Activated CD8-positive, alpha-beta memory T cell treated with anti-CD3 and anti-CD28 coated beads for 1 hour (primary cell): ENCODE measurements at regions not wholly inside any gene's neighbourhood (a gene's known extent, or its start where the extent isn't known, plus 50 kb on each side); places are given as distances from the start of the nearest gene placed in this dataset.

ENCODE experiments used
- DNase-seq, 2 donors: peaks; one replicate each; pipeline ENCODE4 v3.0.0-alpha.2; 2020; ENCODE audit warnings: low read depth in 1 of 2; ENCODE audit errors: extremely low read depth in 1 of 2

DNA sequence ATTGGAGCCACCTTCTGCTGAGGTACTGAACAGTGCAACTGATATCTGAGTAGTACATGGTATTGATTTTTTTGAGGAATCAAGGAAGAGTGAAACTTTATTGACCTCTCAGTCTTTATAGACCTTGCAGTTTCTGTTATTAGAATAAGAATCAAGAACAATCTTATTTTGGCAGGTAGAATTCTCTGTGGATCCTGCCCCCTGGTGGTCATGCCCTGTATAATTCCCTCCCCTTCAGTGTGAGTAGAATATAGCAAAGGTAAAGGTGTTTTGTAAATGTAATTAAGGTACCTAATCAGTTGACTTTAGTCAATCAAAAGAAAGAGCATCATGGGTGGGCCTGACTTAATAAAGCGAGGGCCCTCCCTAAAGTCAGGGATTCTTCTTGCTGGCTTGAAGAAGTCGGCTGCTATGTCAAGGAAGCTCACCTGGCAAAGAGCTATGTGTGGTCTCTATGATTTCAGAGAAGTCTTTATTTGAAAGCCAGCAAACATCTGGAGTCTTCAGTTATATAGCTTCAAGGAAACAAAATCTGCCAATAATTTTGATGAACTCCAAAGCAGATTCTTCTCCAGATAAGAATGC lies 142.8 kb downstream of the LSM5 start:
- DNase-seq = no peak

DNA sequence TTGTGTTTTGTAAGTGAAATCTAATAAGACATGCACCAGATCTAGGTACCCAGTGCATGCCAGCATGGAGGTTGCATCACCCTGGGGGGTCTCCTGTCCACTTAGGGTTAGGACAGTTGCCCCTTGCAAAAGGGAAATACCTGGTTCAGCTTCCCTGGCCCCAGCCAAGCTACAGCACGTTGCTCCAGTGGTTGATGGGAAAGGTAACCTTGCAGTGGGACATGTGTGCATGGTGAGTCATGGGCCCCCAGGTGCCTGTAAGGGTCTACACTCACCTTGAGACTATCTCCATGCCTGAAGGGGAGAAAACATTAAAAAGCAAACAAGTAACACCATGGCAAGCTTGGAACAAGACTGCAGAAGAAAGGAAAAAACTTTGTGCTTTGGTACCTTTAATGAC lies 143.9 kb downstream of the LSM5 start:
- no peak for DNase-seq

DNA sequence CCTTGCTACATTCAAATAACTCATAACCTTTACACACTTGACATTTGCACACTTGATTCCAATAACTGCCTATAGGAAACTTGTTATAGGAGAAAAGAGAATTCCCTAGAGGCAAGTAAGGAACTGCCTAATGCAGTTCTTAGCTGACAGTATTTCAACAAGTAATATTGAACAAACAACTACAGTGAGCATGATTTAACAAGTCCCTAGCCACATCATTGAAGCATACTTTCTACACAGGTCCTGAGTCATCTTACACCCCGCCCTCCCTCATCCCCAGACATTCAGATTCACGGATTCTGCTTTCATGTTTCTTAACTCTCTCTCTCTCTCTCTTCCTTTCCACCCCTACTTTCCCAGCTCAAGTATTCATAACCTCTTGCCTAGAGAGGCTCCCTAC lies 153.5 kb downstream of the LSM5 start:
- DNase-seq = no peak

DNA sequence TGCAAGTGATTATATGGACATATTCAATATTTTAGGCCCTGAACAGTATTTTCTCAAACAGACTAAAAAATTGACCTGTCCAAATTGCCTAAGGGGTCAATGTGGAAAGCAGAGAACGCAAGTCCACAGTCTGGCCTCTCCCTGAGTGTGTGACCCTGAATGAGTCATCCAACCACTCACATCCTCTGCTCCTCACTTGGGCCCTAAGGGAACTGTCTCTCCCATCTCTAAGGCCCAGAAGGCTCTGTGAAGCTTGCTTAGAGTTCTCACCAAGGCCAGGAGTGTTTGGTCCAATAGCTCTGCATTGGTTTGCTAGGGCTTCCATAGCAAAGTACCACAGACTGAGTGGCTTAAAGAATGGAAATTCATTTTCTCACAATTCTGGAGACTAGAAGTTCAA lies 155.1 kb downstream of the LSM5 start:
- DNase-seq = no peak

DNA sequence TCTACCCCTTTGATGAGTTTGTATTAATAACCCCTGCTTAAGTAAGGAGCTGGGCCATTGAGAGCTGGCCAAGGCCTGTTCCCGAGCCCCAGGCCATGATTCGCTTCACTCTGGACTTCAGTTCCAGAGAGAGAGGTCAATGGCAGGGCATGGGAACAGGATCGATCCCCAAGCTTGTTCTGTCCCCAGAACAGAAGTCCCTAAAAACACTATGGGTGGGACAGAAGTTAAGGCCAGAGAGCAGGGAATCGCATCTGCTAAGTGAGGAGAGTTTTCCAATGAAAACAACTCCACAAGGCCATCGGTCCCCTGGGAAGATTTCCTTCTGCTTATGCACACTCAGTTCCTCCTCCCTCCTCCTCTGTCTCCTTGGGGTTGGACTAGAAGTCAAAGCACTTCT lies 159.6 kb downstream of the LSM5 start:
- no peak for DNase-seq

DNA sequence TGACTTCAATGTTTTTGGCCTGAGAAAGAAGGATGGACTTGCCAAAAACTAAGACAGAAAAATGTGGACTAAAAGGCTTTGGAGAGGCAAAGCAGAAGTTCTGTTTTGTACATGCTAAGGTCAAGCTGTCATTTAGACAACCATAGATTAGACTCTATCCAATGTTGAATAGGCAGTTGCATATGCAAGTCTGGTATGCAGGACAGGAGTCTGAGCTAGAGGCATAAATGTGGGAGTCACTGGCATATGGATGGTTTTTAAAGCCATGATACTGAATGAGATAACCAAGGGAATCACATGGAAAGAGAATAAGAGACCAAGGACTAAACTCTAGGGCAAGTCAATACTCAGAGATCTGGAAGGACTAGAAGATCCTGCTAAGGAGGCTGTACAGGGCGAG lies 164.1 kb downstream of the LSM5 start:
- DNase-seq = no peak

DNA sequence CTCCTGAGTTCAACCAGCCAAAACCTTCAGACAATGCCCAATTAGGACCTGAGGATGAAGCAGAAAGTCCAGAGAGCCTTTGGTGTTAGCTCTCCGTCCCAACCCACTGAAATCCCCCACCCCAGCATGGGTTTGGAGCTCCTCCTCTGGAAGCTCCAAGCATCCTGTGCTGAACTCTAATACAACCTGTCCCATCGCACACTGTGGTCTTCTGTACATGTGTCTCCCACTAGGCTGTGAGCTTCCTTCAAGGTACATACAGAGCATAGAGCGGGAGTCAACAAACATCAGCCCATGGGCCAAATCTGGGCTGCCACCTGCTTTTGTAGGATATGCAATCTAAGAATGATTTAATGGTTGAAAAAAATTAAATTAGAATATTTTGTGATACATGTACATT lies 166.5 kb downstream of the LSM5 start:
- DNase-seq = no peak

DNA sequence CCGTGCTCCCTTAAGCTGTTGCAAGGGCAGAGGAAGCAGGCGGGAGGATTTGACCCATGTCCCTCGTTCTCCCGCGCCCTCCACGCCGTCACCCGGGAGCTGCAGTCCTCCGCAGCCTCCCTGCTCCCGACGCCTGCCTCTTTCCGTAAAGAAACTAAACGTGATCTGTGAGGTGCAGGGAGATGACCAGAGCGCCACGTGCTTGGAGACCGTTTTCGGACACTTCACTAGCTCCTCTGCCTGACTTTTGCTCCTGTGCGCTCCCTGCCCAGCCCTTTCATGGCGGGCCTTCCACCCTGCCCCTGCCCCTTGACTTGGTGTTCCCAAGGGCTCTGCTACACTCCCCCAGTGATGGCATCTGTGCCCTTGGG lies 171.2 kb downstream of the LSM5 start:
- no peak for DNase-seq

DNA sequence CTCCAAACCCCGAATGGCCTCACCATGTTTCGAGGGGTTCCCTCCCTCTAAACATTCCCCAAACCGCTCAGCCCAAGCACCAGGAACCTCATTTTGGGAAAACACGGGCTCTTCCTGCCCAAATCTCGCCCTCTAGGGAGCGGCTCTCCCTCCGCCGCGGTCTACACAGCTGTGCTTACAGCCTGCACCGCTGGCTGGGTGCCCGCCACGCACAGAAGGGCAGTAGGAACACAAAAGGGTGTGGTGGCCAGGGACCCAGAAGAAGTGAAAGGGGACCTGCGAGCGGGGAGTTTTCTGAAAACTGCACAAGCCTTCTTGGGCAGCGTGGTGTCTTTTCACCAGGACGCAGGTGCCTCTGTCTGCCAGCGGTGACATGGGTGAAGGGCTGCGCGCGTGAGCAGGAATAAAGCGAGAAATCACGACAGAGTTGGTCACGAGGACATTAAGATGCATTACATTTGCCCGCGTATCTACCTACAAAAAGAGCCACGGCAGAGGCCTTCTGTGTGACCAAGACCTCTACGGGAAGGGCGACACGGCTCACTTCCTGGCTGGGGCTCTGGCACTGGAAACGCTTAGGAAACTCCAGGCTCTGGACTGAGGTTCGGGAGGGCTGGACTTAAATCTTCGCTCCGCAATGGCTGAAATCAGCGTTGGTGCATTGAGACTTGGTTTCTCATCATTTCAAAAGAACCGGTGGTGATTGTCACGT lies 171.7 kb downstream of the LSM5 start:
- DNase-seq = no peak

DNA sequence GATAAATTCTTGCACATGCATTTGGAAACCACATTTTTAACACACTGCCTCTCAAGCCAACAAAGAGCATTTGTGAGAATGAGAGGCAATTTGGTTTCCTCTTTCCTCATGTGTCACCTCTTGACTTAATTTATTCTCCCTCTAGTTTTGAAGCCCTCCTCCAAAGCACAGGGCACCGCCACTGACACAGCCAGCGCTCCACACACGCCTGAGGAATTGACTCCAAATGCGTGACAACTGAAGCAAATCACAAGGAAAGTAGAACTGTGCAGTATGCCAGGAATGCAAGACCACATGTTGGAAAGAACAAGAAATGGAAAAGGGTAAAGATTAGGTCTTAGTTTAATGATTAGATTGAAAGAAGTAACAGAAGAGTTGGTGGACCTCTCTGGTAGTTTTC lies 173.3 kb downstream of the LSM5 start:
- DNase-seq = no peak

DNA sequence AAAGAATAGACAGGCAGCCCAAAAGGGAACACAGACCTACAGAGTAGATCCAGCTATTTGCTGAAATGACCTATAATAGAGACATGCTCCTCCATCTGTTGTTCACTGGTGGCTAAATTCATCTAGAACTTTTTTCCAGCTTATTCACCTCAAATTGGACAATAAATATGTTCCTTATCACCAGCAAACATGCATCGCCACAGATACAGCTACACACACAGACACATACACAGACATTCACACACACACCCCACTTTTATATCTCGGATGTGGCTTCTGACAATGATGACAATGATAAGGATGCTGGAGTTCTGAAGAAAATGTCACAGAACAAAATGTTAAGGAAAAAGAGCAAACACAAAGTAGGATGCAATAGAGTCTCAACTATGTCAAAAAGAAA lies 175.4 kb downstream of the LSM5 start:
- no peak for DNase-seq

DNA sequence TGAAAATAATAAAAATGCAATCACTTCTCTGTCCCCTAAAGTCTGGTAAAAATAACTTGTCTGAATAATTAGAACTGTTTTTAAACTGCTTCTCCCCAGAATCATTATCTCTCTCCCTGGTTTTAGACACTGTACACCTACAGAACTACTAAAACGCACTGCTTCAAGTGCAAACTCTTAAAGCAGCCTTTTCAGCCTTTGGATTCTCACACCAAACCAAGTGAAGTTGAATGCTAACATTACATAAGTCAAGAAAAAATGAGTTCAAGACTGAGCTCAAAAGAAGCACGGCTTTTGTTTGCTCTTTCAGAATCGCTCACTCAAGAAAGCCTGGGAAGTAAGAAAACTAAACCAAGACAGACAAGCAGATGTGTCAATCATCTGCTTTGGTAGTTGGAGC lies 188.8 kb downstream of the LSM5 start:
- no peak for DNase-seq

DNA sequence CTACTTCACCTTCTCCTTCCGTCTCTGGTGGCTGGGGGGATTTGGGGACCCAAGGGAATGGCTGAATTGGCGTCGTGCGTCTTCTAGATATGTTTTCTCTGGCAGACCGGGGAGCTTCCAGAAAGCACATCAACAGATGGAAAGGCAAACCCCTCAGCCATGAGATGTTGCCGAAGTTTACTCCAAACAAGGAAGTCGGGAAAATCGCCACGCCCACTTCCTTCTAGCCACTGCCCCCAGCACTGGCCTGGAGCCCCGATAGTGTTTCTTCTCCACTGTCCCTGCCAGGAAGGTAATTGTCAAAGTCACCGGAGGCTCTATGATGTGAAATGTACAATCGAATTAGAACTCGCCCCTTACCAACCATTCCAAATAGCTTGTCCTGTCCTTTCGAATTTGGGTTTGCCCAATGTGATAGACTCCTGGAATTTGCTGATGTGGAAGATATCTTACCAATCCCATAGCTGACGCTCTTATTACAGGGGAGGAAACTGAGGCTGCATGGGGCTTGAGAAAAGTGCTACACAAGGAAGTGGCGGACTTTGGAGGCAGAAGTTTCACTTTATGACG lies 191.0 kb downstream of the LSM5 start:
- DNase-seq = no peak

DNA sequence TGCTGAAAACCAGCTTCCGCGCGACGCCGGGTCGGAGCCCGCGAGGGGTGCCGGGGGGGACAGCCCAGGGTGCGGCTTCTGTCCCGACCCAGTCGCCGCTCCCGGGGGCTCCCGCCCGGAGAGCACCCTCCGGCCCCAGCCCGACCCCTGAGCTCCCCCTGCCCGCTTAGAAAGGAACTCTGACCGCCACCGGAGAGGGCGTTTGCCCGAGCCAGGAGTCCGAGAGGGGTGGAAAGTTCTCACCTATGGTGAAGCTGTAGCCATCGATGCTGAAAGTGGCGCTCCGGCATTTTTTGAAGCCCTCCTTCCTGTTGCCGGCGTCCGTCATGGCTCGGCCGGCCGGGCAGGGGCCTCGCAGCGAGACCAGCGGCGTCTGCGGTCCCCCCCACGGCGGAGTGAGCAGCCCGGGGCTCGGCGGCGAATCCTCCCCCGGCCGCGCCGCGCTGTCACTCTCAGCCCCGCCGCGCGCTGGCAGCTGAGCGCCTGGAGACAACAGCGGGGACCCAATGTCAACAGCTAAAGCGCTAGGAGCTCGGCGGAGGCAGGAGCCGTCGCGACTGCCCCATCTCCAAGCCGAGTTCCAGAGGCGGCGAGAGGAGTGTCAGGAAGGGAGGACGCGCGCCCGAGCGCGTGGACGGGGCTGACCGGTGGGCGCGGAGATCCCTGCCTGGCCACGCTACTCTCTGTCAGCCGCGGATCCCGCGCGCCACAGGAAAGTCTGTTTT lies 191.6 kb downstream of the LSM5 start:
- no peak for DNase-seq

DNA sequence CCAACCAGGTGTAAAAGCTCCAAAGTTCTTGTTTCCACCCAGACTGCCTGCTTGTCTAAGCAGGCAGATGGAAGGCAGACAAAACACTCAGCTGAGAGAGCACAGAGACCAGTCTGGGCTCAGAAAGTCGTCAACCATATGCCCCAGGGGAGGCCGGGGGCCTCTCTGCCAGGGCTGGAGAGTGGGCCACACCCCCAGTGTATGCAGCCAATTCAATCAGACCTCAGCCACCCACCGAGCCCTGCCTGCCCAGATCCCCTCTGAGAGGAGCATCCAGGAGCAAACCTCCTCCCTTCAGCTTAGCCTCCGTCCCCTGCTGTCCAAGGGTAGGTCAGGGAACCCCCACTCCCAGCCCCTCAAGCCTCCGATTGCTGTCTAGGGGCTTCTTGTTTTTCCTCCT lies 196.3 kb downstream of the LSM5 start:
- DNase-seq = no peak

DNA sequence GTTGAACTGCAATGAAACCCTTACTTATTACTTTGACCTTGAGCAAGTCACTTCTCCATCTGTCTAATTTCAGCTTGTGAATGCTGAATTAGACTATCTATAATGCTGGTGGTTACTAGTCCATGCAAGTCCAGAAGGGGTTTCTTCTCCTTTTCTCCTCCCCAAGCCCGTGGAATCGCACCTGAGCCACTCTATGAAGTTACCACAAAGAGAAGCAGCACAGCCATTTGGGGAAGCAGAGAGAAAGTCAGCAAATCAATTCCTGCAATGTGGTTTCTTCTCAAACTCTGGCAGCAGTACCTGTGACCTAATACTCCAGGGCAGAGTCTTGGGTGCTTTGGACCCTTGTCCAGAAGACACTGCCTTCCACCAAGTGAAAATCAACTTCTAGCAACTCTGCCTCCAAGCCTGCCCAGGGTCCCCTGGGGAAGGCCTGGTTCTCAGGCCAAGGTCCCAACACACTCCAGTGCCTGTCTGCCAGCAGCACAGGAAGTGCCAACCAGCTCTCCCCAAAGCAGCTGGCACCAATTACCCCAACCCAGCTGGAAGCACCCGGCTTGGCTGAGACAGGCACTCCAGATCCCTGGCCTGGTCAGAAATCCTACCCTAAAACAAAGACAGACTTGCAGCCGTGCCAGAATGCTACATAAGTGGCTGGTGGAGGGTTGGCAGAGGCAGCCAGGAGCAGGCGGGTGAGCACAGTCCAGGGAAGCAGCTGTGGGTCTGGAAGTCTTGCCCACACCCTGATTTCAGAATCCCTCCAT lies 200.3 kb downstream of the LSM5 start:
- no peak for DNase-seq

DNA sequence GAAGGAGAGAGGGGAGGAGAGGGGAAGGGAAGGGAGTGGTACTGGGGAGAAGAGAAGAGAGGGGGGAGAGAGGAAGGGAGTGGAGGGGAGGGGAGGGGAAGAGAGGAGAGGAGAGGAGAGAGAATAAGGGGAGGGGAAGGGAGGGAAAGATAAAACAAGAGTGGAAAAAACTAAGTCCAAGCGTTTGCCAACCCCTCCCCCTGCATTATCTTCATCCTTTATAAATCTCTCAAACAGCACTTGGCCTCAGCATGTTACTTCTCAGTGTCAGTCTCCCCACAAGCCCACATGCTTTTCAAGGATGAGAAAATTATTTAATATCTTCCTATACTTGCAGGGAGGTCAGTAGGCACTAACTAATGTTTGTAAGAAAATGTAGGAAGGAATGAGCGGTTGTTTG lies 204.5 kb downstream of the LSM5 start:
- no peak for DNase-seq

DNA sequence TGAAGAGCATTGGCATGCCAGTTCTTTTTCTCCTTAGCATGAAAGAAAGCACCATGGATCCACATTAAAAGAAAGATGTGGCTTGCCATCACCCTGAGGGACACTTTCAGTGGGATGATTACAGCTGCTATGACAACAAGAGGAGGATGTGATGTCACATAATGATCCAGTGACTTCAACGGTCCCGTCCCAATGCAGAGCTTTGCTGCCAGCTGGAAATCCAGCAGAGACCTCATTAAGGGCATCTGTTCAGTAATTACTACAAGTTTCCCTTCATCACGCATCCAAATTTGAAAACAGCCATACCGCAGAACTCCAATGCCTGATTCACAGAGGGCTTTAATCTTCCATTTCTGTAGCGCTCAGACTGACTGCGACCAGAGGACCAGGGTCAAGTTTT lies 206.6 kb downstream of the LSM5 start:
- DNase-seq = no peak

DNA sequence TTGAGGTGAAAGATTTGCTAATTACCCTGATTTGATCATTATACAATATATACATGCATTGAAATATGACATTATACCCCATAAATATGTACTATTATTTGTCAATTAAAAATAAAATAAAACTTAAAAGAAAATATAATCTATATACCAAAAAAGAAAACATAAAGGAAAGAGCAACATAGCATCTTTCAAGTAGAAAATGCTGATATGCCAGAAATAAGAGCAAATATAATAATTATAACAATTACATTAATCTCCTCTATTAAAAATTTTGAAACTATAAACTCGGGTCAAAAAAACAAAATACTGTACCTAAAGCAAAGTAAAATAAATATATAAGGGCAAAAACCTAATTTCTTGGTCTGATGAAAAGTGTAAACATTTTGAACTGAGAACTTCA lies 209.3 kb upstream of the PDE1C start:
- no peak for DNase-seq

DNA sequence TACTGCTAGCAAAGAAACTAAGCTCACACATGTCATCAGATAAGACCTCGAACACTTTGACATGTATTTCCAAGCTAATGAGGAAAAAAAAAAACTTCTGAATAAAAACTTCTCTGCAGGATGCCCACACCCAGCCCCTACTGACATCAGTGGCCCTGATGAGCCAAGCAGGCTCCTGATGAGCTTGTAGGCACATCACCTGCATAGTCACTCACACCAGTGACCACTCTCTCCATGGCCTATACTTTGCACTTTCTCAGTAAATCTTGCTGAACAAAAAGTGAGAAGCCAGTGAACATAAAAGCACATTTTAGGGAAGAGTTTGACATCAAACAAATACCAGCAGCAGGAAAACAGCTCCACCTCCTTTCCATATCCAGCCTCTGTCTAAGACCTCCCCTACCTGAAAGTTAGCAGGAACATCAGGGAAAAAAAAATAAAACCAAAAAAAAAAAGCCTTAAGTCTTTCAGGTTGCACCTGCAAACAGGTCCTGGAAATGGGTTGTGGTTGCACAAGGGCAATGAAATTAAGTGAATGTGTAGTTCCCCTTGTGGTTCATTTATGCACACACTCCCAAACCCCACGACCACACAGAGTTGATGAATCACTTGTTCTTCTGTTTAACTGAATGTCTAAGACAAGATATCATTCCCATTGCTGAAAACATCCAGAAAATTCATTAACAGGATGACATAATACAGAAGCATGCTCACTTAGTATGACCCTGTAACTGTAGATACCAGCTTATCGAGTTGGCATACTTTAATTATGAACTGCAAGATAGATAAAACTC lies 205.2 kb upstream of the PDE1C start:
- no peak for DNase-seq

DNA sequence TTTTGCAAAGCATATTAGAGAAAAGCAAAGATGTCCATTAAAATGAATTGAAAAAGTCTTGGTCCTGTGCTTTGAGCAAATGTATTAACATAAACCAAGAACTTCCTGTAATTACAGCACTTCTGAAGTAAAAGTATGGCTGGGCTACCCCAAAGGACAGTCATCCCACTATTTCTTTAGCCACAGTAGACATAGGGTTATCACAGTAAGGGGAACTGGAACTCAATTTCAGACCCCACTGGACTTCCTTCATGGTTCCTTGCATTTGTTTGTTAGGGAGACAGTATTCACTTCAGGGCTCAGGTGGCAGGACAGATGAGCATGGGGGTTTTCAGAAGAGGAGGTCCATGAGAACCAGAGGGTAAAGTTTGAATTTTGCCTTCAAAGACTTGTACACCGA lies 203.1 kb upstream of the PDE1C start:
- no peak for DNase-seq
